Osteoblast (primary cell): ENCODE measurements at regions not wholly inside any gene's neighbourhood (a gene's known extent, or its start where the extent isn't known, plus 50 kb on each side); places are given as distances from the start of the nearest gene placed in this dataset.
"Not testable (repeated sequence)": the region's sequence is repeated elsewhere in the genome, so short reads cannot be mapped to it uniquely, and the experiment has no call there.

Experiments
- DNase-seq: peaks from one replicate; pipeline ENCODE4 v3.0.0; 2011; ENCODE audit warnings: low spot score, mixed read lengths; ENCODE audit not compliant: insufficient read length; ENCODE audit errors: missing footprints
- H2AFZ ChIP-seq: 2 replicates; pipeline ENCODE4 v1.6.0; 2011; ENCODE audit warnings: mild to moderate bottlenecking, low read length
- H3K27ac ChIP-seq: 2 replicates; pipeline ENCODE4 v1.5.1; 2011; ENCODE audit warnings: mild to moderate bottlenecking, low read depth, low read length, moderate library complexity
- H3K27me3 ChIP-seq: 2 replicates; pipeline ENCODE4 v1.6.0; 2012; ENCODE audit warnings: mild to moderate bottlenecking, control low read depth, inconsistent platforms, low read length, moderate library complexity; ENCODE audit not compliant: insufficient read depth
- H3K36me3 ChIP-seq: 2 replicates; pipeline ENCODE4 v1.5.1; 2011; ENCODE audit warnings: mild to moderate bottlenecking, low read length, control low read depth, moderate library complexity; ENCODE audit not compliant: insufficient read depth
- H3K4me1 ChIP-seq: 2 replicates; pipeline ENCODE4 v1.5.1; 2011; ENCODE audit warnings: mild to moderate bottlenecking, low read length, control low read depth, moderate library complexity; ENCODE audit not compliant: insufficient read depth
- H3K4me2 ChIP-seq: 2 replicates; pipeline ENCODE4 v1.6.0; 2011; ENCODE audit warnings: mild to moderate bottlenecking, low read length; ENCODE audit not compliant: insufficient read depth
- H3K4me3 ChIP-seq: fragments of 200-600 bp; sonication (generic); 3 replicates; pipeline ENCODE4 v1.5.1; 2012; ENCODE audit warnings: mild to moderate bottlenecking, low read length, inconsistent platforms; ENCODE audit not compliant: insufficient read depth
- H3K79me2 ChIP-seq: 2 replicates; pipeline ENCODE4 v1.6.0; 2012; ENCODE audit warnings: mild to moderate bottlenecking, low read length, control low read depth, inconsistent platforms; ENCODE audit not compliant: insufficient read depth
- H3K9me3 ChIP-seq: 2 replicates; pipeline ENCODE4 v1.5.1; 2011; ENCODE audit warnings: low read depth, low read length, control low read depth
- H4K20me1 ChIP-seq: 2 replicates; pipeline ENCODE4 v1.6.0; 2012; ENCODE audit warnings: mild to moderate bottlenecking, low read length, control low read depth; ENCODE audit not compliant: insufficient read depth
- TF ChIP-seq, protein P1 (sequence below): IDR thresholded peaks from 2 replicates; pipeline ENCODE4 v1.5.1; 2011; ENCODE audit warnings: mild to moderate bottlenecking, low read depth, low read length, moderate library complexity; ENCODE audit errors: extremely low read depth

DNA sequence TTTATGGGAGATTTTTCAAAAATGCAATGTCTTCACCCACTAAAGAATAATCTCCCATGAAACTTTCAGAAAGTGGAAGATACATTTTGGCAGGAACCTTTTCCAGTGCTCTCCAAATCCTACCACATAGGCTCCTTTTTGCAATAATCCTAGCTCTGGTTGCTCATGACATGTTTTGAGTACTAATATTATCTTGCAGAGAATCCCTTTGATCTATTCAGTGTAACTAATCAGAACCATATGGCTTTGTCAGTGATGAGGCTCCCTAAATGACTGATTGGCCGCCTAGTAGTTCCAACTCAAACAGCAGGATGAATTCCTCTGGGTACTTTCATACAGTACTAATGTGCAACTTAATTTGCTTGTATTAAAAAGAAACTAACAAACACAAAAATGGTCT, 544.0 kb upstream of the FAM98A start:
- no peak overlapping the region for H3K4me2 ChIP-seq

DNA sequence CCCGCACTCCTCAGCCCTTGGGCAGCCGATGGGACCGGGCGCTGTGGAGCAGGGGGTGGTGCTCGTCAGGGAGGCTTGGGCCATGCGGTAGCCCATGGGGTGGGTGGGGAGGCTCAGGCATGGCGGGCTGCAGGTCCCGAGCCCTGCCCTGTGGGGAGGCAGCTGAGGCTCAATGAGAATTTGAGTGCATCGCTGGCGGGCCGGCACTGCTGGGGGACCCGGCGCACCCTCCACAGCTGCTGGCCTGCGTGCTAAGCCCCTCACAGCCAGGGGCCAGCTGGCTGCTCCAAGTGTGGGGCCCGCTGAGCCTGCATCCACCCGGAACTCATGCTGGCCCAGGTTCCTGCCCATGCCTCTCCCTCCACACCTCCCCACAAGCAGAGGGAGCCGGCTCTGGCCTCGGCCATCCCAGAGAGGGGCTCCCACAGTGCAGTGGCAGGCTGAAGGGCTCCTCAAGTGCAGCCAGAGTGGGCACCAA, 543.5 kb upstream of the FAM98A start:
- not testable (repeated sequence) for H3K4me1 ChIP-seq, DNase-seq, H3K36me3 ChIP-seq, H3K9me3 ChIP-seq, H3K4me2 ChIP-seq, H4K20me1 ChIP-seq, H3K27ac ChIP-seq, H2AFZ ChIP-seq, H3K4me3 ChIP-seq, H3K27me3 ChIP-seq, H3K79me2 ChIP-seq

More for the DNA sequence above, 544.0 kb upstream of the FAM98A start:
- H2AFZ ChIP-seq: no peak overlapping the region
- no peaks in the 10 kb centered on the region for H3K4me1 ChIP-seq
- H3K4me3 ChIP-seq: no peak overlapping the region
- no peaks in the 10 kb centered on the region for H3K27me3 ChIP-seq
- H3K36me3 ChIP-seq: no peaks in the 10 kb centered on the region
- H4K20me1 ChIP-seq: no peaks in the 10 kb centered on the region
- TF ChIP-seq, protein P1, sequence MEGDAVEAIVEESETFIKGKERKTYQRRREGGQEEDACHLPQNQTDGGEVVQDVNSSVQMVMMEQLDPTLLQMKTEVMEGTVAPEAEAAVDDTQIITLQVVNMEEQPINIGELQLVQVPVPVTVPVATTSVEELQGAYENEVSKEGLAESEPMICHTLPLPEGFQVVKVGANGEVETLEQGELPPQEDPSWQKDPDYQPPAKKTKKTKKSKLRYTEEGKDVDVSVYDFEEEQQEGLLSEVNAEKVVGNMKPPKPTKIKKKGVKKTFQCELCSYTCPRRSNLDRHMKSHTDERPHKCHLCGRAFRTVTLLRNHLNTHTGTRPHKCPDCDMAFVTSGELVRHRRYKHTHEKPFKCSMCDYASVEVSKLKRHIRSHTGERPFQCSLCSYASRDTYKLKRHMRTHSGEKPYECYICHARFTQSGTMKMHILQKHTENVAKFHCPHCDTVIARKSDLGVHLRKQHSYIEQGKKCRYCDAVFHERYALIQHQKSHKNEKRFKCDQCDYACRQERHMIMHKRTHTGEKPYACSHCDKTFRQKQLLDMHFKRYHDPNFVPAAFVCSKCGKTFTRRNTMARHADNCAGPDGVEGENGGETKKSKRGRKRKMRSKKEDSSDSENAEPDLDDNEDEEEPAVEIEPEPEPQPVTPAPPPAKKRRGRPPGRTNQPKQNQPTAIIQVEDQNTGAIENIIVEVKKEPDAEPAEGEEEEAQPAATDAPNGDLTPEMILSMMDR: no peak
- no peaks in the 10 kb centered on the region for H3K9me3 ChIP-seq
- DNase-seq: no peak
- no peak overlapping the region for H3K27ac ChIP-seq
- no peaks in the 10 kb centered on the region for H3K79me2 ChIP-seq

DNA sequence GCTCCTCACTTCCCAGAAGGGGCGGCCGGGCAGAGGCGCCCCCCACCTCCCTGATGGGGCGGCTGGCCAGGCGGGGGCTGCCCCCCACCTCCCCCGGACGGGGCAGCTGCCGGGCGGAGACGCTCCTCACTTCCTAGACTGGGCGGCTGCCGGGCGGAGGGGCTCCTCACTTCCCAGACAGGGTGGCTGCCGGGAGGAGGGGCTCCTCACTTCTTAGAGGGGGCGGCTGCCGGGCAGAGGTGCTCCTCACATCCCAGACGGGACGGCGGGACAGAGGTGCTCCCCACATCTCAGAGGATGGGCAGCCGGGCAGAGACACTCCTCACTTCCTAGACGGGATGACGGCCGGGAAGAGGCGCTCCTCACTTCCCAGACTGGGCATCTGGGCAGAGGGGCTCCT, 534.0 kb upstream of the FAM98A start:
- not testable (repeated sequence) for H4K20me1 ChIP-seq, DNase-seq, H3K9me3 ChIP-seq, H3K36me3 ChIP-seq, H3K4me3 ChIP-seq, H3K79me2 ChIP-seq, H3K4me1 ChIP-seq, H3K27ac ChIP-seq, H3K4me2 ChIP-seq, H3K27me3 ChIP-seq, H2AFZ ChIP-seq

DNA sequence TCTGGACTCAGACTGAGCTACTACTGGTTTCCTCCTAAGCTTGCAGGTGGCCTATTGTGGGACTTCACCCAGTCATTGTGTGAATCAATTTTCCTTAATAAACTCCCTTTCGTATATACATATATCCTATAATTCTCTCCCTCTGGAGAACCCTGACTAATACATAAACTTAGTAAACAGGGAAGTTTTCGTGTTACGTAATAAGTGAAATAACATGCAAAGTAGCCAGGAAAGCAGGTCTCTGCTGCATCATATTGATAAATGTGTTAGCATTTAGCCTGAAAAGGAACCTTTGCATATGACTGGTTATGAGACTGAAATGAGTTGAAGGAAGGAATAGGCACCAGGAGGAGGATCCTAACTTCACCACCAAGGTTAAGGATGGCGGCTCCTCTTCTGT, 527.2 kb upstream of the FAM98A start:
- H2AFZ ChIP-seq: no peak overlapping the region
- no peaks in the 10 kb centered on the region for H4K20me1 ChIP-seq
- H3K36me3 ChIP-seq: no peaks in the 10 kb centered on the region
- DNase-seq: no peak
- H3K79me2 ChIP-seq: no peaks in the 10 kb centered on the region
- H3K4me3 ChIP-seq: no peak overlapping the region
- no peaks in the 10 kb centered on the region for H3K4me1 ChIP-seq
- TF ChIP-seq, protein P1: no peak
- no peak overlapping the region for H3K4me2 ChIP-seq
- H3K9me3 ChIP-seq: no peaks in the 10 kb centered on the region
- H3K27ac ChIP-seq: no peak overlapping the region
- H3K27me3 ChIP-seq: no peaks in the 10 kb centered on the region

DNA sequence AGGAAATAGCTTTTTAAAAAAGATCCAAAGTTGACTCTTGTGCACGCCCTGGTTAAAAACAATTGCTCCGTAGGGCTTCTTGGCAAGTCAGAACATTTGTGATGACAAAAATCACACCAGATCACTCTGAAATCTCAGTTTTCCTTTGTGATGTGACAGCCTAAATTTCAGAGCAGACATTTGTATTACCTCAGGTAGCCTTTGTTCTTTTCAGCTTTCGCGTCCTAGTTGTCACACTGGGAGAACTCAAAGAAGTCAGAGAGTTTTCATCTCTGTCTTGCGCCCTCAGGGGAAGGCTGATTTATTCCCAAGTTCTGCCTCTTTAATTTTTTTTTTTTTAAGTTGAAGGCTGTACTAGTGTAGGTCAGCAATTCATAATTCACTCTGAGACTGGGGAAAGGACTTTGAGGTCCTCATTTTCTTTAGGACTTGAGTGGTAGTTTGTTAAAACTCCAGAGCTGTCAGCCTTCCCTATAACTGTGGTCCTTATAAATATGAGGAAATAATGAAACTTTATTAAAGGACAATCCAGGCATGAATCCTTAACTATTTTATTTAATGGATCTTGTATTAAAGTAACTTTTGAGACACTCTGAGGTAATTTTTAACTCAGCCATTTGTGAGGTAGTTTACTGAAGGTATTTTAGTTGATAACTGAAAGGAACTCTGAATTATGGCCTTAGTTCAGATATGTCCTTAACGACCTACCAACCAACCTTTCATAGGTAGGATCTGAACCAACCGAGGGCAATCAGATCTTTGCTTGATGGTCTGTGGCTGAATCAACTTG, 525.1 kb upstream of the FAM98A start:
- no peak overlapping the region for H2AFZ ChIP-seq
- TF ChIP-seq, protein P1: no peak
- H3K27ac ChIP-seq: no peak overlapping the region
- no peaks in the 10 kb centered on the region for H3K79me2 ChIP-seq
- DNase-seq: no peak
- no peaks in the 10 kb centered on the region for H3K9me3 ChIP-seq
- H3K27me3 ChIP-seq: no peaks in the 10 kb centered on the region
- no peak overlapping the region for H3K4me3 ChIP-seq
- H4K20me1 ChIP-seq: no peaks in the 10 kb centered on the region
- H3K36me3 ChIP-seq: no peaks in the 10 kb centered on the region
- H3K4me1 ChIP-seq: no peaks in the 10 kb centered on the region
- no peak overlapping the region for H3K4me2 ChIP-seq
